Tibial nerve (tissue), 4 donors: ENCODE measurements at regions not wholly inside any gene's neighbourhood (a gene's known extent, or its start where the extent isn't known, plus 50 kb on each side); places are given as distances from the start of the nearest gene placed in this dataset.

Experiments used
- DNase-seq, 2 donors: peaks; one replicate each; pipeline ENCODE4 v3.0.0-alpha.2; 2019; ENCODE audit warnings: low spot score in 2 of 2
- H3K27ac ChIP-seq, 4 donors: fragments of 200-600 bp; sonication (generic) in 3 of 4; one replicate each; pipeline ENCODE4 v1.5.1; 2017 to 2019; ENCODE audit warnings: mild to moderate bottlenecking in 1 of 4
- H3K27me3 ChIP-seq, 2 donors: fragments of 200-600 bp; sonication (generic) in 1 of 2; one replicate each; pipeline versions ENCODE4 v1.5.1 to v1.6.0; 2017 to 2019
- H3K36me3 ChIP-seq, 3 donors: fragments of 200-600 bp; sonication (generic); one replicate each; pipeline ENCODE4 v1.5.1; 2018 to 2019
- H3K4me1 ChIP-seq, 4 donors: fragments of 200-600 bp; sonication (generic) in 3 of 4; one replicate each; pipeline ENCODE4 v1.5.1; 2017 to 2019
- H3K4me3 ChIP-seq, 4 donors: fragments of 200-600 bp; sonication (generic) in 3 of 4; one replicate each; pipeline ENCODE4 v1.5.1; 2017 to 2019; ENCODE audit warnings: mild to moderate bottlenecking in 1 of 4, moderate library complexity in 1 of 4
- H3K9me3 ChIP-seq, 4 donors: fragments of 200-600 bp; sonication (generic) in 3 of 4; one replicate each; pipeline ENCODE4 v1.5.1; 2017 to 2019
- CTCF ChIP-seq, 5 experiments: fragments of 200-600 bp in 3 of 5; fragments of 450-650 bp in 2 of 5; sonication (generic) in 3 of 5; IDR thresholded peaks; one replicate each; pipeline ENCODE4 v1.5.1; 2016 to 2019; ENCODE audit warnings: antibody characterized with exemption in 5 of 5, mild to moderate bottlenecking in 3 of 5, moderate library complexity in 2 of 5
- EP300 ChIP-seq, 2 donors: sonication (generic); formaldehyde crosslinking; IDR thresholded peaks; one replicate each; pipeline ENCODE4 v1.6.1; 2017; ENCODE audit warnings: antibody characterized with exemption in 2 of 2, mild to moderate bottlenecking in 1 of 2
- POLR2A ChIP-seq, 2 donors: fragments of 450-650 bp; IDR thresholded peaks; one replicate each; pipeline ENCODE4 v1.6.1; 2017; ENCODE audit warnings: antibody characterized with exemption in 2 of 2, mild to moderate bottlenecking in 2 of 2, moderate library complexity in 2 of 2
- WGBS, 2 donors: methylation state at CpG; one replicate each; pipeline ENCODE4 v1.1.5; 2018; 5-methylcytosine and 5-hydroxymethylcytosine counted together

- Histone ChIP-seq H3K4me1 (peaks cover 0 to 10% (median 4%) of the 10 kb centered on the region in 4 donors), H3K4me3 (no peak overlapping the region), H3K9me3 (no peaks in the 10 kb centered on the region), H3K36me3 (no peaks in the 10 kb centered on the region), H3K27ac (no peak overlapping the region), H3K27me3 (no peaks in the 10 kb centered on the region)
- TF ChIP-seq POLR2A (IDR thresholded peaks at IDR 0.05) (no peak), CTCF (IDR thresholded peaks at IDR 0.05) (no peak), EP300 (IDR thresholded peaks at IDR 0.05) (no peak)
- 46 to 60% methylated on average over 3 of the region's 3 CpGs for WGBS, 2 donors
- DNase-seq: no peak
Observed at GRCh38 chr12:13499008-13499407, 302.5 kb downstream of the EMP1 start.

- TF ChIP-seq EP300 (IDR thresholded peaks at IDR 0.05): no peak
- WGBS, 2 donors: 50 to 55% methylated on average over 1 of the region's 1 CpG
- Histone ChIP-seq H3K4me3 (no peak overlapping the region), H3K27ac (no peak overlapping the region), H3K9me3 (no peaks in the 10 kb centered on the region), H3K4me1 (no peaks in the 10 kb centered on the region), H3K27me3 (no peaks in the 10 kb centered on the region), H3K36me3 (no peaks in the 10 kb centered on the region)
- DNase-seq: no peak
Observed at GRCh38 chr12:13496111-13496510, 299.6 kb downstream of the EMP1 start.

- no peaks in the 10 kb centered on the region for H3K27me3 ChIP-seq
- no peaks in the 10 kb centered on the region for H3K9me3 ChIP-seq
- WGBS, 2 donors: 98 to 99% methylated on average over 4 of the region's 4 CpGs
- no peaks in the 10 kb centered on the region for H3K36me3 ChIP-seq
- H3K27ac ChIP-seq: no peak overlapping the region
- DNase-seq: no peak
- H3K4me3 ChIP-seq: no peak overlapping the region
- H3K4me1 ChIP-seq: no peaks in the 10 kb centered on the region
- no peak for TF ChIP-seq CTCF (IDR thresholded peaks at IDR 0.05)
- TF ChIP-seq POLR2A (IDR thresholded peaks at IDR 0.05): no peak
Observed at GRCh38 chr12:13489246-13489645, 292.7 kb downstream of the EMP1 start.

GRCh38 chr12:13487326-13487725 is 290.8 kb downstream of the EMP1 start:
- Histone ChIP-seq H3K27me3 (no peaks in the 10 kb centered on the region), H3K36me3 (no peaks in the 10 kb centered on the region), H3K4me1 (no peaks in the 10 kb centered on the region), H3K4me3 (no peak overlapping the region), H3K27ac (no peak overlapping the region), H3K9me3 (no peaks in the 10 kb centered on the region)
- 85 to 91% methylated on average over 7 of the region's 7 CpGs for WGBS, 2 donors
- no peak for DNase-seq
- TF ChIP-seq EP300 (IDR thresholded peaks at IDR 0.05): no peak
- no peak for TF ChIP-seq POLR2A (IDR thresholded peaks at IDR 0.05)
- no peak for TF ChIP-seq CTCF (IDR thresholded peaks at IDR 0.05)

GRCh38 chr12:13486794-13487193 is 290.3 kb downstream of the EMP1 start:
- no peak for TF ChIP-seq CTCF (IDR thresholded peaks at IDR 0.05)
- no peaks in the 10 kb centered on the region for H3K4me1 ChIP-seq
- no peaks in the 10 kb centered on the region for H3K36me3 ChIP-seq
- WGBS, 2 donors: 89 to 91% methylated on average over 3 of the region's 3 CpGs
- H3K27ac ChIP-seq: no peak overlapping the region
- DNase-seq: no peak
- no peak overlapping the region for H3K4me3 ChIP-seq
- no peaks in the 10 kb centered on the region for H3K27me3 ChIP-seq
- H3K9me3 ChIP-seq: no peaks in the 10 kb centered on the region

GRCh38 chr12:13478650-13479181 is 282.2 kb downstream of the EMP1 start:
- H3K4me1 ChIP-seq: no peaks in the 10 kb centered on the region
- H3K4me3 ChIP-seq: no peak overlapping the region
- TF ChIP-seq POLR2A (IDR thresholded peaks at IDR 0.05): no peak
- no peak for TF ChIP-seq CTCF (IDR thresholded peaks at IDR 0.05)
- TF ChIP-seq EP300 (IDR thresholded peaks at IDR 0.05): no peak
- H3K9me3 ChIP-seq: no peaks in the 10 kb centered on the region
- no peaks in the 10 kb centered on the region for H3K27me3 ChIP-seq
- no peaks in the 10 kb centered on the region for H3K36me3 ChIP-seq
- WGBS, 2 donors: 84 to 88% methylated on average over 6 of the region's 6 CpGs
- no peak overlapping the region for H3K27ac ChIP-seq
- no peak for DNase-seq
